COR-L47 (cell line): ENCODE measurements at regions not wholly inside any gene's neighbourhood (a gene's known extent, or its start where the extent isn't known, plus 50 kb on each side); places are given as distances from the start of the nearest gene placed in this dataset.

Experiments
- DNase-seq: peaks from one replicate; lab custom pipeline; 2025; lab: John Stamatoyannopoulos, UW

DNA sequence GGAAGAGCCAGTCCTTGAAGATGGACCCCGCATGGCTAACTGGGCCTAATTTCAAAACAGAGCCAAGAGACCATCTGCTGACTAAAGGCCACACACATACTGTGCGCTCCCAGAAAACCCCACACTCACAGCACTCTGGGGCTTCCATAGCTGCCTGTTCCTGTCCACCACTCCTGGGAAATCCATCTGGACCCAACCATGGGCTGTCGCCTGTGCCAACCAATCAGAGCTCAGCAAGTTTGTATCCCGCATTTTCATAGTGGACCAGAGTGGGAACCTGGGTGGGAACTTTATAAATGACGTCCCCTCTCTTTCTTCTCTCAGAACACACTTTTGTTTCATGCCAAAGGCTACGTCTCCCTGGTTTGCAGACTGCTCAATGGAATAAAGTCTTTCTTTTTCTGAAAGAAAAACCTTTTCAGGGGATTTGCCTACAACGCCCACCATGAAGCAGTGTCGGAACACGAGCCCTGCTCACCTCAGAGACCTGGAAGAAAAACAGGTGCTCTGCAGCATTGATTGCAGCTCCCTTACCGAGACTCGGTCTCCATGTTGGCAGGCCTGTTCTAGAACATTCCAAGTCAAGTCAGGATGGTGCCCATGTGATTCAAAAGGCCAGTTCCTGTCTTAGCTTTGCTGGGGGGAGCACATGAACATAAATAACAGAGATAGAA lies 137.2 kb upstream of the GPC1 start:
- DNase-seq = no peak

DNA sequence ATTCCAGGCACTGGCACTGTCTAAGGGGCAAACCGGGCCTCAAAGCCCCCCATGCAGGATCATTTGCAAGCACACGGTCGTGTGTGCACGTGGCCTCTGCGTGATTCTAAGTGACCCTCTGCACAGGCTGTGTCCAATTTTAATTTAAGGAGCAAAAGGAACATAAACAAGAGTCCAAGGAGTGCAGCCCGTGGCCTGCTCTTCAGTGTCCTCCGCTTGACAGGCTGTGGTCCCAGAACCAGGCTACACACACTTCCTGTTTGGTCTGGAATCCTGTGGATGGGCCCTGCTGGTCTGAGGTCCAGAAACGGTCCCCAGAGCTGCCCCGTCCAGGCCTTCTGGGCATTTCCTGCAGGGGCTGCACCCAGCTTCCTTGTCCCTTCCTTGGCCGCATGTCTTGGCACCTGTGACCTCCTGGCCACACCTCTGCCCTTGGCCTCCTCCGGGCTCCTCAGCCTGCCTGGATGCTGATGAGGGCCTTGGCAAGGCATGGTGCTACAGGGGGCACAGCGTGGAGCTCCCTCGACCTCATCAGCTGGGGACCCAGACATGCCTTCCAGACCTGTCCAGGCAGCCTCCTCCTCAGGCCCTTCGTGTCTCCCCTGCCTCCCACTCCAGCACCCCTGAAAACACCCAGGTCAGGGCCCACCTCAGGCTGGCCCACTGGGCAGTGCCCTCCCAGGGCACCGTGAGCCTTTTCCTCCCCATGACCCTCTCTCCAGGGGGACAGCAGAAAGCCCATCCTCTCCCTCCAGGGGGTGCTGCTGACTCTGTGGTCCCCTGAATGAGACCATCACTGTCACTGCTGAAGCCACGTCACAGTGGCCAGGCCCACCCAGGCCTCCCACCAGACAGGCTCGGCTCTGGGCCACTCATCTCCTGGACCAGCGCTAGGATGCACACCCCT lies 136.4 kb upstream of the GPC1 start:
- no peak for DNase-seq

DNA sequence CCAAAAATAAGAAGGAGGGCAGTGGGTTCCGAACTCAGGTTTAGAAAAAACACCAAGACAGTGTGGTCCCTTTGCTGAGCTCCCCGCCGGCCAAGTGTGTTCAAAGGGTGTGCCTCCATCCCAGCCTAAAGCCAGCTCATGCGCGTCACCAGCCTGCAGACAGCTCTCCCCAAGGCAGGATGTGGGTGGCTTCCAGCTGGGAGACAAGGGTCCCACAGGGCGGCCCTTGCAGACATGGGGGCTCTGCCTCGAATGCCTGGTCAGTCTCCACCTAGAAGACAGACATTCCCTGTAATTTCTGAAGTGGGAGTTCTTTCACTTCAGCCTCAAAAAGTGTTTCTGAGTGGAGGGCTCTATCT lies 135.8 kb upstream of the GPC1 start:
- DNase-seq = no peak

DNA sequence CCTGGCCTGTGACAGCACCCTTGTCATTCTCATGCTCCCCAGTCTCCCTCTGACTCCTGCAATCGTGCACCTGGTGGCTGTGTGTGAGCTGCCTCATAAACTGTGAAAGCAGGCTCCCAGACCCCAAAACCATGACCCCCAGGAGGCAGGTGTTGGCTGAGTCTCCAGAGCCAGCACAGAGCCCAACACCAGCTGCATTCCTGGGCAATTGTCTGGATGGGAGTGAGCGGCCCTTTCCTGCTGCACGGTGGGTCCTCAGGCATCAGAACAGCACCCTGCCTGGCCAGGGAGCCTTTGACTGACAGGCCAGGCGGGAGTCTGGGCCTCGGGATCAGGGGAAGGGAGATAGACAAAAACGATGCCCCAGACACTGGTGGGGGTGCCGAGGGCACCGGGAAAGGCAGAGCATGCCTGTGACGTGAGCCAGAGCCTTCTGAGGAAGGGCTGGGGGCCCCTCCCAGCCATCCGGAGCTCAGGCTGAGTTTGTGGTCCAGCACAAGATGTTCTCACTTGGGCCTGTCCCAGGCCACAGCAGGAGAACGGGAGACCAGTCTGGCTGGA lies 135.1 kb upstream of the GPC1 start:
- DNase-seq = no peak

DNA sequence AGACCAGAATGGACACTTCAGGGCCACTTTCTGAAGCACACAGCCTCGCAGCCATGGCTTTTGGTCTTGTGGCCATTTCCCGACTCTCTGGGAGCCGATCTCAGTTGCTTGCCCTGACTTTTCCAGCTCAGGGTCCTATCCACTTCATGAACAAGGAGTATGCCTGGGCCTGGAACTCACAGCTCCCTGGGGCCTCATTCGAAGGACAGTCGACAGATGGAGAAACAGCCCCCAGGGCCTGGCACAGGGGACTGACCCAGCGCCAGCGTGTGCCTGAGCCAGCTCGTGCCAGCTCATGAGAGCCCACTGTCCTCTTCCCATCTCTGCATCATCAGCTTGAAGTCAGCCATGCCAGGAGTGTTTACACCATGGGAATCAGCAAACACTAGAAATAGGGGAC lies 134.6 kb upstream of the GPC1 start:
- no peak for DNase-seq

DNA sequence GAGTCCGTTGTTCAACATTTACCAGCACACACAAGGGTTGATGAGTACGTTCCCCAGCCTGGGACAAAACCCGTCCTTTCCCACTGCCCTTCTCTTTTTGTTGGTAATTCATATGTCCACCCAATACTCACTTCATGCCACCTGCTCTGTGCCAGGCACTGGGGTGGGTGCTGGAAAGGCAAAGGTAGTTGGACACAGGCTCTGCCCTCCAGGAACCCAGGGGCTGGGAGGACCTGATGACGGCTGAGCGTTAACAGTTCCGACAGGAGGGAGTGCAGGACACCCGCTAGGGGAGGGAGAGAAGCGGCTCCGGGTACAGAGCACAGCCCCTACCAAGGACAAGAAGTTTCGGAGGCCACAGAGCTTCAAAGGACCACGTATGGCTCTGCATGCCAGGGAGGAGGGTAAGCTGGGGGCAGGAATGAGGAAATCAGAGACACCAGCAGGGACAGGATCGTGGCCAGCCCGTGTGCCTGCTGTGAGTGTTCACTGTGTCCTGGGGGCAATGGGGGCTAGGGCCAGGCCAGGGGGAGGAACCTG lies 134.1 kb upstream of the GPC1 start:
- no peak for DNase-seq

DNA sequence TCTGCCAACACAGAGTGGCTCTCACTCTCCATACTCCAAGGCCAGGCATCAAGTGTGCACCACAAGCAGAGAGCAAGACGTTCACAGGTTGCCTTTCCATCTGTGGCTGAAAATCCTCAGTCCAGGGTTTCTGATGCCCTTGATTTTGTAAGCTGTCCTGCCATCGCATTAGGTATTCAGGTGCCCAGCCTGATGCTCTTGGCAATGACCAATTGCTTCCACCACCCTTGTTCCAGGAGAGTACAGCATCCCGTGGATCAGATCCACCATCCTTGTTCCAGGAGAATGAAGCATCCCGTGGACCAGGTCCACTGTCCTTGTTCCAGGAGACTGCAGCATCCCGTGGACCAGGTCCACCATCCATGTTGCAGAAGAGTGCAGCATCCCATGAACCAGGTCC lies 133.4 kb upstream of the GPC1 start:
- no peak for DNase-seq

DNA sequence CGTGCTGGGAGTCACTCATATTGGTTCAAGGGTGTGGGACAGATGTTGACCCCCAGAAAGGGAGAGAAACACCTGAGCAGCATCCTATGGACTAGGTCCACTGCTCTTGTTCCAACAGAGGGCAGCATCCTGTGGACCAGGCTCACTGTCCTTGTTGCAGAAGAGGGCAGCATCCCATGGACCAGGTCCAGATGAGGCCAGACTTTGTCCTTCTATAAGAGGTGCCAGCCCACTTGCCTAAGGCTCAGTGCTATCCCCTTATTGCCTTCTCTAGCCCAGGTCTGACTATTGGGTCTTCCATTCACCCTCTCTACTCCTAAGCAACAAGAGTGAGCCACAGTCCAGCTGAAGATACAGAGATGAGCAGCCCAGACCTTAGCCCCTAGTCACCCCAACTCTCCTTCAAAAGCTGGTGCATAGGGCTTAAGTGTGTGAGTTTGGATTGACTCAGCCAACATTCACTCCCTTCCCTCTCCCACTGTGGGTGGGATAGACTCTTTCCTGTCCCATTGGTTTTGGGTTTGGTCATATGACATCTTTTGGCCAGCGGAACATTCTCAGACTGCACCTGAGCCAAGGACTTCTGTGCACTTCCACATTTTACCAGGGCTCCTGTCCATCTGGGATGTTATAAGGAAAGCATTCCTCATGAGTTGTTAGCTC lies 132.4 kb upstream of the GPC1 start:
- no peak for DNase-seq

DNA sequence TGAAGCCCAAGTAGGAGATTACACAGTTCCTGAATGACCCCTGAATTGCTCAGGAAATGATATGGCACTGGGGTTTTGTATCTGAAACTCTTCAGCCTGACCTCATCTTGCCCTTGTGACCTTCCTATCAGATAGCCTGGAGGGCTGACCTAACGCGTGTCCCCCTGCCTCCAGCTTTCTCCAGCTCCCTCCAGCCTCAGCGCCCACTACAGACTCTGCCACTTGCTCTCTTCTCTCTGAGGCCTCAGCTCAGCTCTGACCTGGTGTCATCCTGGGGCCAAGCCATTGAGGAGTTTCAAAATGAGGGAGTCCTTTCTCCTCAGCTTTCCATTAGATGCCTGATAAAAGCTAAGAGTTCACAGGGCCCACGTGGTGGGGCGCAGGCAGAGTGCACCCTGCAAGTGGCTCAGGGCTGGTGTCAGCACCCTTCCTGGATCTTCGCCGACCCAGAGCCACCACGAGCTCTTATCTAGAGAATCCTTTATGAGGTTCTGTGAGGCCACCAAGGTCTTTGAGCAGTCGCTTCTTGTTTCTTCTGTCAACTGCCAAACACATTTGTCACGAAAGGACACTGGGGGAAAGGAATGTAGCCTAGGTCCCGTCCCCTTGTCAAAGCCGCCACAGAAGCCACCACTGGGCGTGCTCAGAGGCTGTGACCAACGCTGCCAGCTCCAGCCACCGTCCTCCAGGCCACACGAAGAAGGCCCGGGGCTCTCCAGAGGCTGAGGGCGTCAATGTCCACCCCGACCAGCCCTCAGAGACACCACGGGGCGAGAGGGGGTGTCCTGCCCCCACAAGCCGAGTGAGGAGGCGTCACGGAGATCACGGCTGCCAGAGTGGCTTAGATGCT lies 131.3 kb upstream of the GPC1 start:
- DNase-seq = no peak

DNA sequence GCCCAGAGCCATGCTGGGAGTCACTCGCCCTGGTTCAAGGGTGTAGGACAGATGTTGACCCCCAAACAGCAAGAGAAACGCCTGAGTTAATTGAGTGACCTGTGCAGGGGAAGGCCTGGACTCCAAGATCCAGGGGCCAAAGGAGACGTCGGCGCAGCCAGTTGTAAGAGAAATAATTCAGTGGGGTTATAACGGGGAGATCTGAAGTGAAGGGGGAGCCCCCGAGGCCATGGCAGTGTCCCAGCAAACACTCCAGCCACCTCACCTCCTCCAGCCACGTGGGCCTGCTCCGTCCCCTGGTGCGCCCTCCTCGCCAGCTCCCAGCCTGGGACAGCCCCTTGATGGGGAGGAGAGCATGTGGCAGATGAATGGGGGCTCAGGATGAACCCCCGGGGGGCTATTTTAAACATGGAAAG lies 130.7 kb upstream of the GPC1 start:
- no peak for DNase-seq

DNA sequence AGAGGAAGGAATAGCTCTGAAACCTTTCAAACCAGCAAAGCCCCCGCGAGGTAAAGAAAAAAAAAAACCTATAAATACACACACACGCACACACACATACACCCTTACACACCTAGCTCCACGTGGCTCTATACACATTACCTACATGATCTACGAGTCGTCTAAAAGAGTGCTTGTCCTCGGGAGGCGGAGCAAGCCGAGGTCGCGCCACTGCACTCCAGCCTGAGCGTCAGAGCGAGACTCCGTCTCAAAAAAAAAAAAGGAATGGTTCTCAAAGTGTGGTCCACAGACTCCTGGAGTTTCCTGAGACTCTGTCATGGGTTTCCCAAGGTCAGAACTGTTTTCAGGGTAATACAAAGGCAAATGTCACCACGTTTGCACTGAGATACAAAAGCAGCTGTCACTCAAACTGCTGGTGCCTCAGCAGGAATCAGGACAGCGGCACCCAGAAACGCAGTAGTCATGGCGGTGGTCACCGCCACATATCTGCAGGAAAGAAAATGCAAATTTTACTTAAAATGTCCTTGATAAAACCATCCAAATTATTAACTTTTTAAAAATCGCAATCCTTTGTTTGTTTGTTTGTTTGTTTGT lies 130.0 kb upstream of the GPC1 start:
- DNase-seq = no peak

DNA sequence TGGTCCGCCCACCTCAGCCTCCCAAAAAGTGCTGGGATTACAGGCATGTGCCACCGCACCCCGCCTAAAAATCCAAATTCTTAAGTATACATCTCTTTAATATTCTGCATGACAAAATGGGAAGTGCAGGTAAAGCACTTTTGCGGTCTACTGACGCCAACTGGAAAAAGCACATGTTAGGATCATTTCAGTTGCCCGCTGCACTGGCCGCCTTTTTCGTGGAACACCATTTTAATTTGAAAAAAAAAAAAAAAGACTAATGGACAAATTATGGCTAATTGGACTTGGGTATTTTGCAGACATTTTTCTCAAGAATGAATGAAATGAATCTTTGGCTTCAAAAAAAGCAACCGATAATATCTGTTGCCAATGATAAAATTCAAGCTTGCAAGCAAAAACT lies 129.3 kb upstream of the GPC1 start:
- no peak for DNase-seq

DNA sequence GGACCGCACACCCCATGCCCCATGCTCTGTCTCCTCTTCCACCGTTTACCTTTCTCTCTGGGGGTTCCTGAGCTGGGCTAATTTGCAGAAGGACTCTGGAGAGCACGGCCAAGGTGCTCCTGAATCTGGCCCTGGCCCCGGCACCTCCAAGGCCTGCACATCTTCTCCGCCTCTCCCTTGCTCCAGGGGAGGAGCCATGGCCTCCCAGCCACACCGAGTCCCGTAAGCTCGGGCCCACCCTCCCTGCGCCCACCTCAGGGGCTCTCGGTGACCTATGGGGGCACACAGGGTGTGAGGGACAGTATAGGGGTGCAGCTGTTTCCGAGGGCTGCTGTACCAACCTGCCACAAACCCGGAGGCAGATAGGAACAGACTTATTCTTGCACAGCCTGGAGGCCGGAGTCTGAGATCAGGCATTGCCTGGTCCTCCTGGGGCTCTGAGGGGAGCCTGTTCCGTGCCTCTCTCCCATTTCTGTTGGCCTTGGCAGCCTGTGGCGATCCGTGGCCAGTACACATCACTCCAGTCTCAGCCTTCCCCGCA lies 127.3 kb upstream of the GPC1 start:
- DNase-seq = no peak

DNA sequence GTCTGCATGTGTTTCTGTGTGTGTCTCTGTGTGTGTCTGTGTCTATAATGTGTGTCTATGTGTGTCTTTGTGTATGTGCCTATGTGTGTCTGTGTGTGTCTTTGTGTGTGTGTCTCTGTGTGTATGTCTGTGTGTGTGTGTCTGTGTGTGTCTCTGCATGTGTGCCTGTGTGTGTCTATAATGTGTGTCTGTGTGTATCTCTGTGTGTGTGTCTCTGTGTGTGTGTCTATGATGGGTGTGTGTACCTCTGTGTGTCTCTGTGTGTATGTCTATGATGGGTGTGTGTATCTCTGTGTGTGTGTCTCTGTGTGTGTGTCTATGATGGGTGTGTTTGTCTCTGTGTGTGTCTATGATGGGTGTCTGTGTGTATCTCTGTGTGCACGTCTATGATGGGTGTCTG lies 126.2 kb upstream of the GPC1 start:
- DNase-seq = no peak

DNA sequence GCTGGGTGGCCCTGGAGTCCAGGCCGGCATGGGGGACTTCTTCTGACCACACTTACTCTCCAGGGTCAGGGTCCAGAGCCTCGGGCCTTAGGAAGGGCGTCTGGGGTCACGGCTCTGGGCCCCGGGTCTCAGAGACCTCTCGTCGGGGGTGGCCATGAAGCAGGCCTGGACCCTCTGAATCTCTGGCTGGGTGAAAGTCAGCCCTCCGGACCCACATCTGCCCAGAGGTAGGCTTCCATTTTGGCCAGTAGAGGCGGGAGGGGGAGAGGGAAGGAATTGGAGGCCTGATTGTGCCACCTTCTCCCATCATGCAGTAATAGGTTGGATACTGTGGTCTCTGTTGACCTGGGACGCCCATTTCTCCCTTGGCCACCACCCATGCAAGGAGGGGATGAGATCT lies 125.3 kb upstream of the GPC1 start:
- no peak for DNase-seq

DNA sequence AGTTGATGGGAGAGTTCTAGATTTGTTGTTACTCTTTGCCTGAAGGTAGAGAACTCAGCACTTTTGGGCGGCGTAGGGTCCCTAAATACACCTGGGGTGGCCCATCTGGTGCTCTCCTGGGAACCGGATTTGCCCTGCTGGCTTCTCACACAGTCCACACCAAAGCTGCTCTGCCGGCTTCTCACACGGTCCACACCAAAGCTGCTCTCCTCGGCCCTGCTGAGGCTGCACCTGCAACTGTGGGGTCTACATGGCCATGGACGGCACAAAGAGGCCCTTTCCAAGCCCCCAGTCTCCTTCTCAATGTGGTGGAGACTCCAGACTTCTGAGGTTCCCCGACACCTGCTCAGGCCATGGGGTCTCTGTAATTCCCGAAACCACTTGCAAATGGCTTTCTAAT lies 124.8 kb upstream of the GPC1 start:
- no peak for DNase-seq

DNA sequence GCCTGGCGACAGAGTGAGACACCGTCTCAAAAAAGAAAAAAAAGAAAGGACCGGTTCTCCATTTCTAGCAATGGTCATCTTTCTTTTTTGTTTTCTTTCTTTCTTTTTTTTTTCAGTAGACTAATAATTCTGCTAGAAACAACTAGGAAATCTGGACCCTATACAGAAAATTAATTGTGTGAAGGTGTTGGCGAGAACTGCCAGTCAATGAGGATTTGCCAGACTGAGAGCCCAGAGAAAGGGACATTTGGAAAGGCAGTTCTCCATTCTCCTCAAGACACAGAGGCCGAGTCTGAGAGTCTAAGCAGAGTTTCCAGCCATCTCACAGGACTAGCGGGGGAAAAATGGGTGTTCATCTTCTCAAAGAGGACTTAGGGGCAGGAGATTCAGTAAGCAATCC lies 123.6 kb upstream of the GPC1 start:
- no peak for DNase-seq

DNA sequence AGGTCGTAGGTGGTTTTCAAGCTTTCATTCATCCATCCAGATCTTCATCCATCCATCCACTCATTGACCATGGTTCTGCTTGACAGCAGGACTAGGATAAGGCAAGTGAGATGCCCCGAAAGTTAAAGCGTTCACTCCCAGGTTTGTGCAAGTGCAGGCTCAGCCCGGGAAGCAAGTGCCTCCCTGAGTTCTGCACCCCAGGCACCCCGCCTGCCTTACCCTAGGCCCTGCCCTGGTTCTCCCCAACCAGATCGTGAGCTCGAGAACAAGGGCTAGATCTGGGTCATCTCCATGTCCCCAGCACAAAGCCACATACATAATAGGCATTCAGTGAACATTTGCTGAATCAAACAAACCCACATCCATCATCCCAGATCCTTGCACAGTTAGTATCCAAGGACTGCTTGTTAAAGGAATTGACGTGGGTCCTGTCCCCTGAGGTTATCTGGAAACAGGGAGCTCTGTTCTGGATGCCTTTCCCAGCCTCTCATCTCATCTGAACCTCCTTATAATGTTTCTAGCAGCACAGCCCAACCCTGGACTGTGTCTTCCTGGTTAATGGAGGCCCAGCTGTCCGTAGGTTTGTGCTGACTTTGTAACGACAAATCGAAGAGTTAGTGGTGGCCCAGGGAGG lies 116.1 kb upstream of the GPC1 start:
- no peak for DNase-seq

DNA sequence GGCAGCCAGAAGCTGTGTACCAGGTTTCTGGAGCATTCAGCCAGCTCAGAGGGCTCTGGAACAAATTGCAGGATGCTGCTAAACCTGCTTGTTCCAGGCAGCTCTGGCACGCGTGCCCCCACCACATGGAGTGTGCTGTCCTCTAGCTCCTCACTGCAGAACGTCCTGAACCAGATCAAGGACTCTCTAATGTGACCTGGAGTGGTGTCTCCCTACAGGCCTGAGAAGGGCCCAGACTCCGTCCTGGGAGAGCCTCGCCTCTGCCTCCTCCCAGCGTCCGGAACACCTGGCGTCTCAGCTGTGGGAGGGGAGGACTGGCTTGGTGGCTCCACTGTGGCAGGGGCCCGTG lies 115.6 kb upstream of the GPC1 start:
- no peak for DNase-seq

DNA sequence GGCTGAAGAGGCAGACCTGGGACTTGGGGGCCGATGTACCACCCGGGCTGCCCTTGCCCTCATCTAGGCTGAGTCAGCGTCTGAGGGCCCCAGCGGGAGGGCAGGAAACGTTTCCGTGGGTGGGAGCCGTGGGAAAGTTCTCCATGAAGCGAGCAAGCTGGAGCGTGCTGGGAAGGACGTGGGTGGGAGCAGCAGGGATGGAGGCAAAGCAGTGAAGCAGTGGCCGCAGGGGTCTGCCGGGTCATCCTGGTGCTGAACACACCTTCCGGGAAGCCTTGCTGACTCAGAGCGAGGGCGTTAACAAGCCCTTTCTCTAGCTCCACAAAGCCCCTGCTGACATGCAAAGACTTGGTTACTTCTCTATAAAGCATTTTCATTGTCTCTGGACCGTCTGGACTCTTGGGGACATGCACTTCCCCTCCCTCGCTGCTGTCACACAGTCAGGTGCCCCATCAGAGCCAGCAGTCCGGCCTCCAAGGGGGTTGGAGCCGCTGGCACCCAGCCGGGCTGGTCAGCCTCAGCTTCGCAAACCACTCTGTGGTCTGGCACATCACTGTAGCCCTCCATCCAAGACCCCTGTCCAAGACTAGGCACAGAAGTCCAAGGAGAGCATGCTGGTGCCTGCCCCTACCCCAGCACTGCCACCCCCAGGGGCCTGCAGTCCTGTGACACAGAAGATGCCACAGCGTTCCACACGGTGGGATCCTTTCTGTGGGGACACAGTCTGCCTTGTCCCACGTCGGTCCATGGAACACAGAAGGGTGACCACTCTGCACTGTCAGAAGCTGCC lies 115.1 kb upstream of the GPC1 start:
- no peak for DNase-seq
